ENCODE measurements at regions not wholly inside any gene's neighbourhood (a gene's known extent, or its start where the extent isn't known, plus 50 kb on each side); places are given as distances from the start of the nearest gene placed in this dataset.

DNA sequence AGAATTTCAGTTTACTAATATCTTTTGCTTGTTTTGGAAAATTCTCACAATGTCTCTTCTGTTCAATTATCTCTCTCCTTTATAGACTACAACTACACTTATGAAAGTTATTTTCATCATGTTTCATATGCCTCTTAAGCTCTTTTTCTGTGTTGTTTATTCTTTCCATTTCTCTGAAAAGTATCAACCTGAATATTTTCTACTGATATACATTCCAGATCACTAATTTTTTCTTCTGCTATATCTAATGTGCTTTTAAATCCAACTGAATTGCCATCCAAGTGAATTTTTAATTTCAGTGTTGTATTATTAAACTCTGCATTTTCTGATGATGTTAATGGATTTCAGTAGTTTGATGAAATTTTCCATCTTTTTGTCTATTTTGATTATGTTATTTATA, 301.3 kb downstream of the HRH4 start:
- TF ChIP-seq, protein P1, sequence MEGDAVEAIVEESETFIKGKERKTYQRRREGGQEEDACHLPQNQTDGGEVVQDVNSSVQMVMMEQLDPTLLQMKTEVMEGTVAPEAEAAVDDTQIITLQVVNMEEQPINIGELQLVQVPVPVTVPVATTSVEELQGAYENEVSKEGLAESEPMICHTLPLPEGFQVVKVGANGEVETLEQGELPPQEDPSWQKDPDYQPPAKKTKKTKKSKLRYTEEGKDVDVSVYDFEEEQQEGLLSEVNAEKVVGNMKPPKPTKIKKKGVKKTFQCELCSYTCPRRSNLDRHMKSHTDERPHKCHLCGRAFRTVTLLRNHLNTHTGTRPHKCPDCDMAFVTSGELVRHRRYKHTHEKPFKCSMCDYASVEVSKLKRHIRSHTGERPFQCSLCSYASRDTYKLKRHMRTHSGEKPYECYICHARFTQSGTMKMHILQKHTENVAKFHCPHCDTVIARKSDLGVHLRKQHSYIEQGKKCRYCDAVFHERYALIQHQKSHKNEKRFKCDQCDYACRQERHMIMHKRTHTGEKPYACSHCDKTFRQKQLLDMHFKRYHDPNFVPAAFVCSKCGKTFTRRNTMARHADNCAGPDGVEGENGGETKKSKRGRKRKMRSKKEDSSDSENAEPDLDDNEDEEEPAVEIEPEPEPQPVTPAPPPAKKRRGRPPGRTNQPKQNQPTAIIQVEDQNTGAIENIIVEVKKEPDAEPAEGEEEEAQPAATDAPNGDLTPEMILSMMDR (IDR thresholded peaks at IDR 0.05; ENCODE audit: low read depth, low read length) = no peak
- POLR2A ChIA-PET = no interaction called here
- Histone ChIP-seq H3K4me3 (ENCODE audit: low read depth, low read length) (no peak overlapping the region), H3K27ac (ENCODE audit: low read depth, low read length) (no peak overlapping the region), H3K9me3 (ENCODE audit: control insufficient read depth, insufficient read depth, low read length) (no peaks in the 10 kb centered on the region), H3K27me3 (ENCODE audit: control insufficient read depth, insufficient read depth, low read length) (no peaks in the 10 kb centered on the region)
- CTCF ChIA-PET = no interaction called here
- DNase-seq (ENCODE audit: low read depth, low spot score) = no peak

DNA sequence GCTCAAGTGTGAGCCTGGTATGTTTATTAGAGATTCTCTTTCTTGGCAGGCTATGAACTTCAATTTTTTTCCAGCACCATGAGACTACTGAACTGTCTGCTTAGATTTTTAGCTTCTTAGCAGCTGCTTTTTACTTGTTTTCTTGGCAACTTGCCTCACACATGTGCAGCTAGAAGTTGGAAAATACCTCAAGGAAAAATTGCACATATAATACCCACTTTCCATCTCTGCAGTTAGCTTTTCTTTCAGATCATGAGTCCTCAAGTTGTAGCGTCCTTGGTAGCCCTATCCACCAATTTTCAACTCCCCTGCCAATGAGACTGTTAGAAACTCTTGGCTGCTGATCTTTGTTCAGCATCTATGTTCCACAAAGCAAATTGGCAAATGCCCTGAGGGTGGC, 302.1 kb downstream of the HRH4 start:
- TF ChIP-seq, protein P1 (IDR thresholded peaks at IDR 0.05; ENCODE audit: low read depth, low read length) = no peak
- DNase-seq (ENCODE audit: low read depth, low spot score) = no peak
- Histone ChIP-seq H3K27ac (ENCODE audit: low read depth, low read length) (no peak overlapping the region), H3K4me3 (ENCODE audit: low read depth, low read length) (no peak overlapping the region), H3K9me3 (ENCODE audit: control insufficient read depth, insufficient read depth, low read length) (no peaks in the 10 kb centered on the region), H3K27me3 (ENCODE audit: control insufficient read depth, insufficient read depth, low read length) (no peaks in the 10 kb centered on the region)
- ChIA-PET CTCF (no interaction called here), POLR2A (no interaction called here)

DNA sequence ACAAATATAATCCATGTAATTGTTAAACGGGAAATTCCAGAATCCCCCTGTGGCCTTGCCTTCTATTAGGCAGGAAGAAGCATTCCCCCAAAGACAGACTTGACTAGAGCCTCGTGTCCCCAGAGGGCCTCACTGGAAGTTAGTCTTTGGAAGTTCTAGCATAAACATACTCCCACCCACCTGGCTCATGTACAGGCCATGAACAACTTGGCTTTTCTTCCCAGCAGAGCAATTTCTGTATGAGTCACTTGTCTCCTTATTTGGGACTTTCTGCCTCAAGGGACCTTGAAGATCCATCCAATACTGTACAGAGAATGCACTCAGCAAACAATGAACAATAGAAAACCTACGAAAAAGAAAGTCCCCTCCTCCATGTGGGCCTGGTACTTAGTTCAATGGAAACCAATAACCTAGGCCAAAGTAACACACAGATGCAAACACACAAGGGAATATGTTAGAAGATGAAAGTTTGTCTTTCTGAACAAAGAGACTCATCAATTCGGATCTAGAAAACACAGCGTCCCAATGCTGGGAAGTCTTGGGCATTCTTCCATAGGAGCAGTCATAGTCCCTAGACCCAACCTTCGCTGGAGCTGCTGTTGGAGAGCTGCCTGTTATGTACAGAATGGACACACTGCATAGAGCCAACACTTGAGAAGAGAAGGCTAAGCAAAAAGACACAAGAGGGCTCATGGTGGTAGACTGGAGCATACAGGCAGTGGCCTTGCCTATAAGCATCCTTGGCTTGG, 303.5 kb downstream of the HRH4 start:
- ChIA-PET POLR2A (no interaction called here), CTCF (no interaction called here)
- Histone ChIP-seq H3K9me3 (ENCODE audit: control insufficient read depth, insufficient read depth, low read length) (no peaks in the 10 kb centered on the region), H3K27ac (ENCODE audit: low read depth, low read length) (no peak overlapping the region), H3K4me3 (ENCODE audit: low read depth, low read length) (no peak overlapping the region), H3K27me3 (ENCODE audit: control insufficient read depth, insufficient read depth, low read length) (no peaks in the 10 kb centered on the region)
- TF ChIP-seq, protein P1 (IDR thresholded peaks at IDR 0.05; ENCODE audit: low read depth, low read length) = no peak
- DNase-seq (ENCODE audit: low read depth, low spot score) = no peak

DNA sequence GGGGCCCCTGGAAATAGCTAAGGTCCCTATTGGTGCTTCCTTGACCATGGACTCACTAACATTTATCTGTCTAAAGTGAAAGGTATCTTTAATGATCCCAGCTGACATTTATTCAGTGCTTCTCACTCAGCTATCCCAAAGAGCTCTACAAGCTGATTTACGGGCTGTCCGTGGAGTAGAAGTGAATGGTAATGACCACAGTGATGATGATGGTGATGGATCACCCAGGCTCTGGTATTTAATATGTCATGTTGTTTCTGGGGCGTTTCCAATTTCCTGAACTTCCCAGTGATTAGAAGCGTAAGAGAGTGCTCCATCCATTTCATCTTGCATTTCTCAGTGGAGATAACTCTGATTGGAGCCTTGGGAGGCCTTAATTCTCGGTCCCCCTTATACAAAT, 304.3 kb downstream of the HRH4 start:
- ChIA-PET CTCF (no interaction called here), POLR2A (no interaction called here)
- Histone ChIP-seq H3K27ac (ENCODE audit: low read depth, low read length) (no peak overlapping the region), H3K9me3 (ENCODE audit: control insufficient read depth, insufficient read depth, low read length) (no peaks in the 10 kb centered on the region), H3K4me3 (ENCODE audit: low read depth, low read length) (no peak overlapping the region), H3K27me3 (ENCODE audit: control insufficient read depth, insufficient read depth, low read length) (no peaks in the 10 kb centered on the region)
- DNase-seq (ENCODE audit: low read depth, low spot score) = no peak
- TF ChIP-seq, protein P1 (IDR thresholded peaks at IDR 0.05; ENCODE audit: low read depth, low read length) = no peak

DNA sequence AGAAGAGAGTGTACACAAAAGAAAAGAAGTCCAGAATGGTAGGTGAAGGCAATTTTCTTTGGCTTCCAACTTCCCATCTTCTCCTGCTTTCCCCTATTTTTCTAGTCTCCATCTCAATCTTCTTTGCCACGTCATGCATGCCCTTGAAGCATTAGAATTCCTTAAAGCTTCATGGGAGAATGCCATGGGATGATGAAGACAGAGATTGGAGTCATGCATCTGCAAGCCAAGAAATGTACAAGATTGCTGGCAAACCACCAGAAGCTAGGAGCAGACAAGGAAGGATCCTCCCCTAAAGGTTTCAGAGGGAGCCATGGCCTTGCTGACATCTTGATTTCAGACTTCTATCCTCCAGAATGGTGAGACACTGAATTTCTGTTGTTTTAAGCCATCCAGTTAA, 305.9 kb downstream of the HRH4 start:
- Histone ChIP-seq H3K27me3 (ENCODE audit: control insufficient read depth, insufficient read depth, low read length) (no peaks in the 10 kb centered on the region), H3K27ac (ENCODE audit: low read depth, low read length) (no peak overlapping the region), H3K4me3 (ENCODE audit: low read depth, low read length) (no peak overlapping the region), H3K9me3 (ENCODE audit: control insufficient read depth, insufficient read depth, low read length) (no peaks in the 10 kb centered on the region)
- no peak for DNase-seq (ENCODE audit: low read depth, low spot score)
- TF ChIP-seq, protein P1 (IDR thresholded peaks at IDR 0.05; ENCODE audit: low read depth, low read length) = no peak
- ChIA-PET CTCF (no interaction called here), POLR2A (no interaction called here)
